Activated naive CD4-positive, alpha-beta T cell treated with Interleukin-2 at 50 U/mL for 16 hours (primary cell): ENCODE measurements at regions not wholly inside any gene's neighbourhood (a gene's known extent, or its start where the extent isn't known, plus 50 kb on each side); places are given as distances from the start of the nearest gene placed in this dataset.

Experiments used
- DNase-seq: peaks from one replicate; pipeline ENCODE4 v3.0.0-alpha.2; 2020

GRCh38 chr4:181647396-181648147, 595.6 kb upstream of the TENM3 start:
- no peak for DNase-seq

GRCh38 chr4:181650033-181650825, 593.0 kb upstream of the TENM3 start:
- no peak for DNase-seq

- DNase-seq = no peak
Measured at GRCh38 chr4:181656748-181657147, 586.5 kb upstream of the TENM3 start.

- no peak for DNase-seq
Measured at GRCh38 chr4:181659202-181659601, 584.0 kb upstream of the TENM3 start.

- no peak for DNase-seq
Measured at GRCh38 chr4:181659876-181660275, 583.3 kb upstream of the TENM3 start.

- no peak for DNase-seq
Measured at GRCh38 chr4:181661090-181661489, 582.1 kb upstream of the TENM3 start.

- DNase-seq = no peak
Measured at GRCh38 chr4:181661923-181662322, 581.3 kb upstream of the TENM3 start.

- no peak for DNase-seq
Measured at GRCh38 chr4:181662383-181662782, 580.8 kb upstream of the TENM3 start.

GRCh38 chr4:181670506-181670905, 572.7 kb upstream of the TENM3 start:
- DNase-seq = no peak

GRCh38 chr4:181671672-181672071, 571.5 kb upstream of the TENM3 start:
- DNase-seq = no peak

- DNase-seq = no peak
Measured at GRCh38 chr4:181672751-181673150, 570.5 kb upstream of the TENM3 start.

GRCh38 chr4:181674315-181674875, 568.8 kb upstream of the TENM3 start:
- DNase-seq = no peak

- no peak for DNase-seq
Measured at GRCh38 chr4:181676546-181676945, 566.7 kb upstream of the TENM3 start.

- no peak for DNase-seq
Measured at GRCh38 chr4:181677201-181677600, 566.0 kb upstream of the TENM3 start.

- DNase-seq = no peak
Measured at GRCh38 chr4:181677621-181678020, 565.6 kb upstream of the TENM3 start.

GRCh38 chr4:181679754-181680153, 563.4 kb upstream of the TENM3 start:
- no peak for DNase-seq

- DNase-seq = no peak
Measured at GRCh38 chr4:181682367-181683047, 560.7 kb upstream of the TENM3 start.

- no peak for DNase-seq
Measured at GRCh38 chr4:181684310-181684709, 558.9 kb upstream of the TENM3 start.

GRCh38 chr4:181685461-181685860, 557.7 kb upstream of the TENM3 start:
- DNase-seq = no peak

- DNase-seq = no peak
Measured at GRCh38 chr4:181685911-181686310, 557.3 kb upstream of the TENM3 start.

GRCh38 chr4:181687116-181687515, 556.1 kb upstream of the TENM3 start:
- no peak for DNase-seq

GRCh38 chr4:181688432-181688831, 554.8 kb upstream of the TENM3 start:
- no peak for DNase-seq

- DNase-seq = no peak
Measured at GRCh38 chr4:181688872-181689271, 554.3 kb upstream of the TENM3 start.
